RWPE2 (cell line): ENCODE measurements at regions not wholly inside any gene's neighbourhood (a gene's known extent, or its start where the extent isn't known, plus 50 kb on each side); places are given as distances from the start of the nearest gene placed in this dataset.

Experiments
- ATAC-seq: fragments of 200-7000 bp; cut with Tn5 transposase; 3 replicates; pipeline ENCODE4 v1.9.1; 2021; ENCODE audit warnings: low read depth
- DNase-seq: peaks from one replicate; pipeline ENCODE4 v3.0.0-alpha.2; 2020; ENCODE audit warnings: low spot score
- H3K27ac ChIP-seq: fragments of 450-650 bp; 2 replicates; pipeline ENCODE4 v1.5.1; 2017; ENCODE audit warnings: mild to moderate bottlenecking; ENCODE audit not compliant: poor library complexity, severe bottlenecking
- H3K27me3 ChIP-seq: fragments of 250-450 bp; sonication (Bioruptor Pico); 2 replicates; pipeline ENCODE4 v1.5.1; 2021; ENCODE audit warnings: mild to moderate bottlenecking, moderate library complexity; ENCODE audit not compliant: insufficient read depth, poor library complexity, severe bottlenecking
- H3K36me3 ChIP-seq: fragments of 250-450 bp; sonication (Bioruptor Pico); 2 replicates; pipeline ENCODE4 v1.5.1; 2020; ENCODE audit warnings: low read depth, mild to moderate bottlenecking, moderate library complexity
- H3K4me1 ChIP-seq: fragments of 250-450 bp; sonication (Bioruptor Pico); 2 replicates; pipeline ENCODE4 v1.5.1; 2021; ENCODE audit warnings: mild to moderate bottlenecking, moderate library complexity; ENCODE audit not compliant: insufficient read depth, poor library complexity, severe bottlenecking
- H3K4me3 ChIP-seq: fragments of 250-450 bp; sonication (Bioruptor Pico); 2 replicates; pipeline ENCODE4 v1.5.1; 2021; ENCODE audit warnings: mild to moderate bottlenecking, moderate library complexity; ENCODE audit not compliant: severe bottlenecking
- H3K9me3 ChIP-seq: fragments of 250-450 bp; sonication (Bioruptor Pico); 2 replicates; pipeline ENCODE4 v1.5.1; 2021; ENCODE audit warnings: mild to moderate bottlenecking, moderate library complexity; ENCODE audit not compliant: severe bottlenecking
- CTCF ChIP-seq: fragments of 450-650 bp; IDR thresholded peaks from one replicate; pipeline ENCODE4 v1.5.1; 2017; ENCODE audit warnings: mild to moderate bottlenecking, moderate library complexity; ENCODE audit not compliant: poor library complexity, severe bottlenecking

DNA sequence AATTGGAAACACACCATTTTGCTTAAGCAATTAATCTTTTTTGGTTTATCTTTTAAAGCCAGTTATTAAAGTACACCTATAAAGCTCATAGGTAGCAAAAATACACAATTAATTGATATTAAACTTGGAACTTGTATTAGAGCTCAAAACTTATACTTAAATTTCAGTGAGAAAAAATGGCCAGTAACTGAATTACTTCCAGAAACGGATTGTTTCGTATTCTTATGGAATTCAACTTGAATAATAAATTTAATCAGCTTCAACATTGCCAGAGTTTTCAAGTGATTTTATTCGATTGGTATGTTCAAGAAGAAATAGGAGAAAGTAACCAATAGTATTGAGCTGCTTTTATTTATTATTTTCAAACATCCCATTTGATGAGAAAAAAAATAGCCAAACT is 112.7 kb upstream of the PDE10A start:
- no peaks in the 10 kb centered on the region for H3K36me3 ChIP-seq
- H3K9me3 ChIP-seq = no peaks in the 10 kb centered on the region
- no peaks in the 10 kb centered on the region for H3K27me3 ChIP-seq
- DNase-seq (no peak), ATAC-seq (no peak)
- H3K4me1 ChIP-seq = no peaks in the 10 kb centered on the region
- H3K27ac ChIP-seq = no peak overlapping the region
- no peak overlapping the region for H3K4me3 ChIP-seq
- no peak for TF ChIP-seq CTCF

DNA sequence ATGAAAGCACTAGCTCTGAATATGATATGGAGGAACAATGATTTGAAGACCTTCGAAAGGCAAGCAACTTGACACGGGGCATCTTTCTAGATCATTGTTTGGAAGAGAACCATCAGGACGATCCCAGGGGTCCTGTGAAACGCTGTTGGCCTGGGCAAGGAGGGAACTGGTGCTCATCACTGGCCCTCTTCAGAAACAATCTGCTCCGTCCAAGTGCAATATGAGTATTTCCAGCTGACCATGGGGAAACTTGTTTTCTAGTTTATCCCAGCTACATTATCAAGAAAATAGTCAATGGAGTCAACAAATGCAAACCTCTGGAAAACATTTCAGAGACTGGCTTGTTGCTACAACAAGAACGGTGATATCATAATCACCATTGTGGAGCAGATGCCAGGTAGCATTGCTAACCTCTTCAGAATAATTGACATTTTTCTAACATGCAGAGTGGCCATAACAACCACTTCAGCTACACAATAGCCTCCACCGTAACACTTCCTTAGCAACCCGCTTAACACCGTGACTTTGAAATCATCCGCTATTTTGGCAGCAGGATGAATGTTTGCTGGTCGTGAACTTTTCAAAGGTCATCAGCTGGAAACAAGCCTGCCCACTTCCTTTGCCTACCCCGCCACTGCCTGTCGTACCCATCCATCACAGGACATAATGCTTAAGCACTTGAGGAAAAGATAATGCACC is 112.0 kb upstream of the PDE10A start:
- Histone ChIP-seq H3K27ac (no peak overlapping the region), H3K4me1 (no peaks in the 10 kb centered on the region), H3K27me3 (no peaks in the 10 kb centered on the region), H3K36me3 (no peaks in the 10 kb centered on the region), H3K9me3 (no peaks in the 10 kb centered on the region), H3K4me3 (no peak overlapping the region)
- ATAC-seq = no peak
- TF ChIP-seq CTCF = no peak
- DNase-seq = no peak

GRCh38 chr6:165770397-165771082 is 107.5 kb upstream of the PDE10A start:
- no peak for DNase-seq
- no peaks in the 10 kb centered on the region for H3K36me3 ChIP-seq
- H3K27me3 ChIP-seq = no peaks in the 10 kb centered on the region
- H3K4me3 ChIP-seq = no peak overlapping the region
- H3K4me1 ChIP-seq = peaks cover 14% of the 10 kb centered on the region
- no peaks in the 10 kb centered on the region for H3K9me3 ChIP-seq
- no peak for TF ChIP-seq CTCF
- no peak overlapping the region for H3K27ac ChIP-seq
- ATAC-seq = no peak

GRCh38 chr6:165769884-165770283 is 106.8 kb upstream of the PDE10A start:
- H3K27me3 ChIP-seq = no peaks in the 10 kb centered on the region
- H3K9me3 ChIP-seq = no peaks in the 10 kb centered on the region
- H3K4me1 ChIP-seq = peaks cover 14% of the 10 kb centered on the region
- ATAC-seq = no peak
- no peak overlapping the region for H3K4me3 ChIP-seq
- no peak overlapping the region for H3K27ac ChIP-seq
- H3K36me3 ChIP-seq = no peaks in the 10 kb centered on the region
- no peak for DNase-seq
- TF ChIP-seq CTCF = no peak

GRCh38 chr6:165769401-165769800 is 106.4 kb upstream of the PDE10A start:
- Histone ChIP-seq H3K4me3 (no peak overlapping the region), H3K36me3 (no peaks in the 10 kb centered on the region), H3K4me1 (peaks cover 14% of the 10 kb centered on the region), H3K27ac (no peak overlapping the region), H3K9me3 (no peaks in the 10 kb centered on the region), H3K27me3 (no peaks in the 10 kb centered on the region)
- no peak for TF ChIP-seq CTCF
- ATAC-seq (no peak), DNase-seq (no peak)
